Transverse colon (tissue), 4 donors: ENCODE measurements at regions not wholly inside any gene's neighbourhood (a gene's known extent, or its start where the extent isn't known, plus 50 kb on each side); places are given as distances from the start of the nearest gene placed in this dataset.

Experiments
- EP300 ChIP-seq: sonication (generic); formaldehyde crosslinking; IDR thresholded peaks from one replicate; pipeline ENCODE4 v1.6.1; 2017; ENCODE audit warnings: antibody characterized with exemption, low read depth
- POLR2AphosphoS5 ChIP-seq, 3 donors: sonication (generic); formaldehyde crosslinking; IDR thresholded peaks; one replicate each; pipeline ENCODE4 v1.6.1; 2016; ENCODE audit warnings: antibody characterized with exemption in 3 of 3
- TF ChIP-seq, protein P1 (sequence below), 5 experiments: fragments of 200-600 bp in 3 of 5; fragments of 450-650 bp in 2 of 5; sonication (generic) in 3 of 5; IDR thresholded peaks; 1 replicate in 2 of 5; 2 replicates in 3 of 5; pipeline ENCODE4 v1.5.1; 2016 to 2017; ENCODE audit warnings: antibody characterized with exemption in 5 of 5, inconsistent platforms in 3 of 5, mild to moderate bottlenecking in 2 of 5, moderate library complexity in 1 of 5

DNA sequence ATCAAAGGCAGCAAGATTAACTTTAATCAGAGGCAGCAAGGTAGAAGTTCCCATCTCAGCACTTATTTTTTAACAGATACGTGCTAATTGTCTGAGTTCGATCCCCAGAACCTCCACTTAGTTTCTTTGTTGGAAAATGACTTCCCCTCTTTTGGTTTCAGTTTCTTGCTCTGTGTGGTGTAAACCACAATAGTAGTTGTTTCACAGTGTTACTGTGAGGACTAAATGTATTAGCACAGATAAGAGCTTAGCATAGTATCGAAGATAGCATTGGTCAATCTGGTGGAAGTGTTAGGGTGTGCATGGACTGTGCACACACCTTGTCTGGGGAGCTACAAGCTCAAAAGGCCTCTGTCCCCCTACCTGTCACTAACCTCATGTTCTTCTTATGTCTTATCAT is 988.3 kb upstream of the GYPC start:
- TF ChIP-seq, protein P1, sequence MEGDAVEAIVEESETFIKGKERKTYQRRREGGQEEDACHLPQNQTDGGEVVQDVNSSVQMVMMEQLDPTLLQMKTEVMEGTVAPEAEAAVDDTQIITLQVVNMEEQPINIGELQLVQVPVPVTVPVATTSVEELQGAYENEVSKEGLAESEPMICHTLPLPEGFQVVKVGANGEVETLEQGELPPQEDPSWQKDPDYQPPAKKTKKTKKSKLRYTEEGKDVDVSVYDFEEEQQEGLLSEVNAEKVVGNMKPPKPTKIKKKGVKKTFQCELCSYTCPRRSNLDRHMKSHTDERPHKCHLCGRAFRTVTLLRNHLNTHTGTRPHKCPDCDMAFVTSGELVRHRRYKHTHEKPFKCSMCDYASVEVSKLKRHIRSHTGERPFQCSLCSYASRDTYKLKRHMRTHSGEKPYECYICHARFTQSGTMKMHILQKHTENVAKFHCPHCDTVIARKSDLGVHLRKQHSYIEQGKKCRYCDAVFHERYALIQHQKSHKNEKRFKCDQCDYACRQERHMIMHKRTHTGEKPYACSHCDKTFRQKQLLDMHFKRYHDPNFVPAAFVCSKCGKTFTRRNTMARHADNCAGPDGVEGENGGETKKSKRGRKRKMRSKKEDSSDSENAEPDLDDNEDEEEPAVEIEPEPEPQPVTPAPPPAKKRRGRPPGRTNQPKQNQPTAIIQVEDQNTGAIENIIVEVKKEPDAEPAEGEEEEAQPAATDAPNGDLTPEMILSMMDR (IDR thresholded peaks at IDR 0.05), result no peak
- no peak for TF ChIP-seq POLR2AphosphoS5 (IDR thresholded peaks at IDR 0.05)
- no peak for TF ChIP-seq EP300
